Heart right ventricle (tissue), 16 donors: ENCODE measurements at regions not wholly inside any gene's neighbourhood (a gene's known extent, or its start where the extent isn't known, plus 50 kb on each side); places are given as distances from the start of the nearest gene placed in this dataset.

Experiments
- ATAC-seq, 8 donors: fragments of 200-7000 bp; cut with Tn5 transposase; one replicate each; pipeline ENCODE4 v1.9.1; 2020; ENCODE audit warnings: mild to moderate bottlenecking in 8 of 8, moderate library complexity in 8 of 8, moderate number of reproducible peaks in 1 of 8
- DNase-seq, 2 donors: peaks; one replicate each; pipeline ENCODE4 v3.0.0-alpha.2; 2020
- H3K27ac ChIP-seq, 10 donors: fragments of 200-600 bp; sonication (generic) in 2 of 10; one replicate each; pipeline versions ENCODE4 v1.5.0 to v1.8.0; 2020 to 2022; ENCODE audit warnings: mild to moderate bottlenecking in 3 of 10
- H3K27me3 ChIP-seq, 7 donors: fragments of 200-600 bp; one replicate each; pipeline ENCODE4 v1.8.0; 2021 to 2022; ENCODE audit warnings: mild to moderate bottlenecking in 2 of 7
- H3K36me3 ChIP-seq, 9 donors: fragments of 200-600 bp; sonication (generic) in 1 of 9; one replicate each; pipeline versions ENCODE4 v1.5.0 to v1.8.0; 2020 to 2022; ENCODE audit warnings: mild to moderate bottlenecking in 2 of 9
- H3K4me1 ChIP-seq, 9 donors: fragments of 200-600 bp; sonication (generic) in 1 of 9; one replicate each; pipeline versions ENCODE4 v1.5.0 to v1.8.0; 2020 to 2022; ENCODE audit warnings: mild to moderate bottlenecking in 4 of 9
- H3K4me3 ChIP-seq, 10 donors: fragments of 200-600 bp; sonication (generic) in 2 of 10; one replicate each; pipeline versions ENCODE4 v1.5.0 to v1.8.0; 2020 to 2022; ENCODE audit warnings: mild to moderate bottlenecking in 7 of 10, moderate library complexity in 2 of 10
- H3K9me3 ChIP-seq, 11 donors: fragments of 200-600 bp in 10 of 11; sonication (generic) in 2 of 11; one replicate each; pipeline versions ENCODE4 v1.5.0 to v1.8.0; 2013 to 2022; ENCODE audit warnings: mild to moderate bottlenecking in 2 of 11, control low read depth in 1 of 11, moderate library complexity in 1 of 11
- WGBS, 2 donors: extraction: QIAGEN DNeasy Blood & Tissue Kit; methylation state at CpG; one replicate each; pipeline ENCODE4 v1.1.7; 2013; ENCODE audit warnings: inconsistent platforms in 1 of 2; 5-methylcytosine and 5-hydroxymethylcytosine counted together
- intact Hi-C, 10 donors: fragments of 100-400 bp; cut with DNase I; formaldehyde crosslinking; loops; one replicate each; pipeline versions ENCODE4 v1.11.1 to v1.14.2; 2022
- TF ChIP-seq, protein P1 (sequence below), 9 donors: fragments of 200-600 bp; sonication (generic) in 2 of 9; IDR thresholded peaks; one replicate each; pipeline versions ENCODE4 v1.5.0 to v1.8.0; 2021 to 2022; ENCODE audit warnings: antibody characterized with exemption in 9 of 9, mild to moderate bottlenecking in 5 of 9, moderate library complexity in 1 of 9
- donor health status: Arrhythmogenic right ventricular cardiomyopathy.
- donor health status: ischemic (EF 13 %, LVEDD 7.1; RV severe dilation, severe dysfunction).
- donor health status: healthy with polysubstance abuse.
- donor health status: DM: no; HTN: yes; CAD: no.
- donor health status: DM: no; HTN: no; CAD: no.
- donor health status: ischemic (EF 25% LVEDD 6.9; RV normal size, moderate dysfunction).
- donor health status: ischemic (EF 25% LVEDD 5.7; RV mildly dilated, moderate dysfunction).
- donor health status: healthy.
- donor health status: DM: yes; HTN: yes; CAD: no.
- donor health status: Ischemic cardiomyopathy.
- donor health status: ischemic (EF 35%, LVEDD 5.7; RV mildly dilated, moderate dysfunction).
- donor health status: nonischemic (EF 11% LVEDD 7.7; RV severe dilation, severe dysfunction).
- donor health status: DM: yes; HTN: yes; CAD: no.
- donor health status: PGD.
- donor health status: ischemic (EF 29% LVEDD 5.4; RV normal size, mild dysfunction).
- donor health status: nonischemic (EF 23%, LVEDD 6.1; RV moderate dilation, normal function).

DNA sequence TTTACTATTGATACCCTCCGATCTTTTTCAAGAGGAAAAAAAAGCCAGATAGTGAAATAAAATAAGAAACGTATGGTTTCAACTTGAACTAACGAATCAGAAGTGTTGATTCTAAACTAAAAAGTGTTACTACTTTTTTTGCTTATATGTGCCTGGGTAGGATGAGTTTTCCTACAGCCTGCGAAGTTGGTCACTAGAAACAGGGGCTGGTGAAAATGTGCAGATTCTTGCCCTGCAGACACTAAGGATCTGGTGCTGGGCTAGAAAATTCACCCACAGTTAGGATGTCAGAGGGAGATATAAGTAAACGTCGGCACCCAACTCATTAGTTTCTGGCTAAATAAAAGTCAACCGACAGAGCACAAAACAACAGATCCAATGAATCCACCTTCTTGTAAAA lies 298.7 kb upstream of the NFE2L3 start:
- Histone ChIP-seq H3K27ac (no peak overlapping the region), H3K36me3 (no peaks in the 10 kb centered on the region), H3K4me3 (no peak overlapping the region), H3K4me1 (peaks cover 6 to 73% (median 42%) of the 10 kb centered on the region in 9 donors), H3K27me3 (peaks cover 22 to 86% (median 72%) of the 10 kb centered on the region in 7 donors), H3K9me3 (no peaks in the 10 kb centered on the region)
- DNase-seq (no peak), ATAC-seq (no peak)
- intact Hi-C loops: loop anchor here in 9 of 10 donors (2.0 to 10.0 kb wide), 9 partner anchors 131 to 1301 kb away; partner anchors contain the start of genes HOXA3 (in 1 of the 9) and HOXA7 (in 1 of the 9)
- WGBS, 2 donors: 46 to 54% methylated on average over 7 of the region's 7 CpGs
- TF ChIP-seq, protein P1, sequence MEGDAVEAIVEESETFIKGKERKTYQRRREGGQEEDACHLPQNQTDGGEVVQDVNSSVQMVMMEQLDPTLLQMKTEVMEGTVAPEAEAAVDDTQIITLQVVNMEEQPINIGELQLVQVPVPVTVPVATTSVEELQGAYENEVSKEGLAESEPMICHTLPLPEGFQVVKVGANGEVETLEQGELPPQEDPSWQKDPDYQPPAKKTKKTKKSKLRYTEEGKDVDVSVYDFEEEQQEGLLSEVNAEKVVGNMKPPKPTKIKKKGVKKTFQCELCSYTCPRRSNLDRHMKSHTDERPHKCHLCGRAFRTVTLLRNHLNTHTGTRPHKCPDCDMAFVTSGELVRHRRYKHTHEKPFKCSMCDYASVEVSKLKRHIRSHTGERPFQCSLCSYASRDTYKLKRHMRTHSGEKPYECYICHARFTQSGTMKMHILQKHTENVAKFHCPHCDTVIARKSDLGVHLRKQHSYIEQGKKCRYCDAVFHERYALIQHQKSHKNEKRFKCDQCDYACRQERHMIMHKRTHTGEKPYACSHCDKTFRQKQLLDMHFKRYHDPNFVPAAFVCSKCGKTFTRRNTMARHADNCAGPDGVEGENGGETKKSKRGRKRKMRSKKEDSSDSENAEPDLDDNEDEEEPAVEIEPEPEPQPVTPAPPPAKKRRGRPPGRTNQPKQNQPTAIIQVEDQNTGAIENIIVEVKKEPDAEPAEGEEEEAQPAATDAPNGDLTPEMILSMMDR (IDR thresholded peaks at IDR 0.05): no peak

DNA sequence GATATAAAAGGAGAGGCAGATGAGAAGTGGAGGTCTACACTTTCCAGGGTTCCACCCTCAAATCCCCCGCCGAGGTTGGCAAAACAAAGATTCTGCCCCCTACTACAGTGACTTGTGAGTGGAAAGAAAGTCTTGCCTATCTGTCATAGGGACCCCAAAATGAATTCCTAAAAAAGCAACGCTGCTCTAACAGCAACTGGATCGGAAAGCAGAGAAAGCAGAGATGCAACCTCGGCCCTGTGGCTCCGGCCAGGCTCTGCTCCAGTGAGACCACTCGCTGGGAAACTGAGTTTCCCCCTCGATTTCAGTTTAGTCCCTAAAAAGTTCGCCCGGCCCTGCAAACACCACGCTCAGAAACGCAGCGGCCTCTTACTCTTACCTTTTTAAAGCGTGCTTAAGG lies 297.9 kb upstream of the NFE2L3 start:
- no peak for DNase-seq

DNA sequence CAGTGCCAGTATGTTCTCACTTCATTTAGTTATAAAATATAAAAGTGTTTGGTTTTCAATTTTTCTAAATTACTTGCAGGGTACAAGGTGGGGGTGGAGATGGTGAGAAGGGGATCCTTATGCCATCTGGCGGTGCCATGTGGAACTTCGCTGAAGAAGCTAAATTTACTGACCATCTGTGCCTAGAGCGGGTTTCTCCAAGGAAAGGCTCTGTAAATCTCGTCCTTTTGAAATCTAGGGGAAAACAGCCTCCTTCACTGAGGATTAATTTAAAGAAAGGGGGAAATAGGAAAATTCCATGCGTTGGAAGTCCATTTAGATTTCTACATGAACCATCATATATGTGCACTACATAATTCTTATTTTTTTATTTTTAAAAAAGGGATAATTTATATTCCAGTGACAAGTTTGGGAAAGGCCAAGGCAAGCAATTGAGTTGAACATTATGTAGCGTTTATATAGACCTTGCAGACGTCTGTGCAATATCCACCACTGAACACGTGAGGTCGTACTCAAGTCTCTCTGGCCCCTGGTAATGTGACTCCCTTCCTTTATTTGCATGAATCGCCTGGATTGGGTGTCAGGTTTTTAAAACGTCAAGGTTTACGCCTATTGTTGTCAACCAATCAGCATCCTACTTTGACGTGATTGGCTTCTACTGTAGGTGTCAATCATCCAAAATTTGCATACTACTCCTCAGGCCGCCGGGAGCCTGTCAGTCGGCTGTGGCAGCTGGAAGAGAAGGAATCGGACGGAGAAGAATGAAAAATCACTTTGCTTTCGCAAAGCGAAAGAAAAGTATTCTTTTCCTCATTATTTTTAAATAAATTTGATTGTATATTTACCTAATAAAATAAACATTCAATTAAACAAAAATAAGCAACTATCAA lies 297.1 kb upstream of the NFE2L3 start:
- TF ChIP-seq, protein P1 (IDR thresholded peaks at IDR 0.05): peak; percentile 17 to 65 (median 50)
- ATAC-seq (peak in 4 of 8 donors; percentile 2 to 36 (median 22)), DNase-seq (peak in 1 of 2 donors; percentile 48)
- no peaks in the 10 kb centered on the region for H3K9me3 ChIP-seq
- no peaks in the 10 kb centered on the region for H3K36me3 ChIP-seq
- WGBS, 2 donors: 24 to 27% methylated on average over 20 of the region's 20 CpGs
- intact Hi-C loops: loop anchor here in 9 of 10 donors (5.0 to 10.0 kb wide), 8 partner anchors 133 to 1300 kb away; partner anchors contain the start of genes HOXA3 (in 1 of the 9) and HOXA7 (in 1 of the 9)
- peaks cover 6 to 67% (median 38%) of the 10 kb centered on the region in 9 donors for H3K4me1 ChIP-seq
- no peak overlapping the region for H3K27ac ChIP-seq
- H3K27me3 ChIP-seq: peaks cover 37 to 96% (median 87%) of the 10 kb centered on the region in 7 donors
- H3K4me3 ChIP-seq: peak overlapping the region in 1 of 10 donors; percentile 1

More for the DNA sequence above, 297.9 kb upstream of the NFE2L3 start:
- H3K9me3 ChIP-seq: no peaks in the 10 kb centered on the region
- H3K27ac ChIP-seq: no peak overlapping the region
- peaks cover 6 to 73% (median 42%) of the 10 kb centered on the region in 9 donors for H3K4me1 ChIP-seq
- peak overlapping the region in 1 of 10 donors; percentile 1 for H3K4me3 ChIP-seq
- no peaks in the 10 kb centered on the region for H3K36me3 ChIP-seq
- no peak for ATAC-seq
- 24 to 33% methylated on average over 14 of the region's 14 CpGs for WGBS, 2 donors
- TF ChIP-seq, protein P1 (IDR thresholded peaks at IDR 0.05): no peak
- intact Hi-C loops: loop anchor here in 9 of 10 donors (5.0 to 10.0 kb wide), 8 partner anchors 132 to 1301 kb away; partner anchors contain the start of genes HOXA3 (in 1 of the 9) and HOXA7 (in 1 of the 9)
- peaks cover 30 to 93% (median 79%) of the 10 kb centered on the region in 7 donors for H3K27me3 ChIP-seq
